SK-N-MC (cell line): ENCODE measurements at regions not wholly inside any gene's neighbourhood (a gene's known extent, or its start where the extent isn't known, plus 50 kb on each side); places are given as distances from the start of the nearest gene placed in this dataset.

Experiments
- DNase-seq: peaks from one replicate; pipeline ENCODE4 v3.0.0-alpha.2; 2011; ENCODE audit warnings: low read depth, low spot score
- H3K27ac ChIP-seq: fragments of 200-600 bp; sonication (generic); 2 replicates; pipeline ENCODE4 v1.5.1; 2016; ENCODE audit warnings: mixed run types
- H3K36me3 ChIP-seq: fragments of 200-600 bp; sonication (generic); 2 replicates; pipeline ENCODE4 v1.6.1; 2017; ENCODE audit warnings: antibody characterized with exemption, low read length, mixed read lengths; ENCODE audit not compliant: insufficient read depth
- H3K4me3 ChIP-seq: fragments of 200-600 bp; sonication (generic); 2 replicates; pipeline ENCODE4 v1.5.1; 2016
- H3K9ac ChIP-seq: fragments of 200-600 bp; sonication (generic); 2 replicates; pipeline ENCODE4 v1.8.0; 2017; ENCODE audit warnings: mixed run types, mixed read lengths; ENCODE audit not compliant: insufficient read length
- H3K9me3 ChIP-seq: fragments of 200-600 bp; sonication (generic); 2 replicates; pipeline ENCODE4 v1.6.1; 2017; ENCODE audit warnings: low read depth, mild to moderate bottlenecking, antibody characterized with exemption, low read length, moderate library complexity, mixed read lengths
- EZH2 ChIP-seq: fragments of 200-600 bp; sonication (generic); IDR thresholded peaks from one replicate; pipeline ENCODE4 v1.6.1; 2017; ENCODE audit warnings: antibody characterized with exemption
- FOXP2 ChIP-seq: optimal IDR thresholded peaks from 2 replicates; pipeline ENCODE3; 2011; ENCODE audit warnings: mild to moderate bottlenecking, moderate library complexity; ENCODE audit not compliant: insufficient read depth; ENCODE audit errors: extremely low read length, control extremely low read depth
- POLR2AphosphoS5 ChIP-seq: IDR thresholded peaks from 2 replicates; pipeline ENCODE4 v1.6.1; 2012; ENCODE audit warnings: mild to moderate bottlenecking, low read depth, low read length, borderline replicate concordance

DNA sequence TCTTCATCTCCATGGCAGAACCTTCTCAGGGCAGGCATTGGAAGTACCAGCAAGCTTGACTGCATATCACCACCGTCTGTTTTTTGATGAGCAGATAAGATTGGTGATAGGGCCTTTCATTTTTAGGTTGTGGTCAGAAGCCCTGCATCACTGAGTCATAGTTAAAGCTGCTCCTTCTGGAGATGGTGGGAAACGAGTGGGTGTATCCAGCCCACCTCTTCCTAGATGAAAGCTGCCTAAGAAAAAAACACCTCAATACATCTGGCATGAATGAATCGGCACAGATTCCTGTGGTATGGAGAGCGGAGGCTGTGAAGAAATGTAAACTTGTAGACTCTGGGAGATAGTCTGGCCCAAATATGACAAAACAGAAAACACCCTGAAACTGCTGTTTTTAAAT is 248.7 kb upstream of the EGLN3 start:
- no peaks in the 10 kb centered on the region for H3K36me3 ChIP-seq
- no peak overlapping the region for H3K9ac ChIP-seq
- TF ChIP-seq POLR2AphosphoS5 = no peak
- TF ChIP-seq FOXP2 = no peak
- no peak for TF ChIP-seq EZH2
- H3K9me3 ChIP-seq = no peaks in the 10 kb centered on the region
- H3K27ac ChIP-seq = no peak overlapping the region
- no peak overlapping the region for H3K4me3 ChIP-seq
- DNase-seq = no peak

DNA sequence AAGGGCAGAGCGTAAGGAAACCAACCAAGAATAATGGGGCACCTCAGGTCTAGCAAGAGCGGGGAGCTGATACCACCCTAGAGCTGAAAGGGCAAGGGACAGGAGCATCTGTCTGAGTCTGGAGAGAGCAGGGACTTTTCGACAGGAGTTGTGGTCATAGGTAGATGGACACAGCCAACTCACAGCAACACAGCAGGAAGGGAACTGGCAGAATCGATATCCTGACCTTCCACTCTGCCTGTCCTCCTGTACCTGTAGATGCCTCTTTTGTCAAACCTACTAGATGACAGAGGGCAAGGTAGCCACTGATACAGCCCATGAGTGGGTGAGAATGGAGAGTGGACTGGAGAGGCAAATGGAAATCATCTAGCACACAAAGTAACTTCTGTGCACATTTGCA is 247.2 kb upstream of the EGLN3 start:
- DNase-seq = no peak
- H3K27ac ChIP-seq = no peak overlapping the region
- no peaks in the 10 kb centered on the region for H3K36me3 ChIP-seq
- TF ChIP-seq POLR2AphosphoS5 (no peak), EZH2 (no peak), FOXP2 (no peak)
- no peak overlapping the region for H3K4me3 ChIP-seq
- no peaks in the 10 kb centered on the region for H3K9me3 ChIP-seq
- no peak overlapping the region for H3K9ac ChIP-seq

DNA sequence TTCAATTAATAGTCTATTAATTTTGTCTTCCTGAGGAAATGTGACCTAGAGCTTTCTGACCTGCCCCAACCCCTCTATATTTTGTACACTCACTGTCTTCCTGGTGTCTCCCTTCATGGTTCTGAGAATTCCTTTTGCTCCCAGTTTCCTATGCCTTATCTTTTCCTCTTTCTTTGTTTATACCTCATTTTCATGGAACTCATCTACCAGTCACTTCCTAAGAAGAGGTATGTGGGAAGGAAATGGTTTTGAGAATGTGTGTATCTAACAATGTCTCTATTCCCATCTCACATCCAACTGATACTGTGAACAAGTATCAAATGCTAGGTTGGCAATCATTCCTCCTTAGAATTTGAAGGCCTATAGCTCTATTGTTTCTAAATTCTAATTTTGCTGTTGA is 245.1 kb upstream of the EGLN3 start:
- Histone ChIP-seq H3K9ac (no peak overlapping the region), H3K27ac (no peak overlapping the region), H3K4me3 (no peak overlapping the region), H3K9me3 (no peaks in the 10 kb centered on the region), H3K36me3 (no peaks in the 10 kb centered on the region)
- DNase-seq = no peak
- TF ChIP-seq POLR2AphosphoS5 (no peak), EZH2 (no peak), FOXP2 (no peak)

DNA sequence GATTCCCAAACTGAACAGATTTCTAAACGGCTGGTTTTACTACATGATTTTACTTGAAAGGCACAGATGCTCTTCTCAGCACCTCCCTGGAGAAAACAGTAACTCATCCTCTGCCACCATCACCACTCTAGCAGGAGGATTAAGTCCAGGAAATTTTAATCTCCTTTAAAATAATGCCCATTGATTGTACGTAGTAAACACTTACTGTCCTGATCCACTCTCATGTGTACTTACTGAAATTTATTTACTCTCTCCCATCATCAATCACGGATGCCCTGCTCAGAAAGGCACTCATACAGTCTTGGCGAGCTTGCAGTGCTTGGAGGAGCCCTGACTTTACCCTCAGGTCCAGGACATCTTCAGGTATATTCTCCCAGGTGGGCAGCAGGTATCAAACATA is 239.8 kb upstream of the EGLN3 start:
- Histone ChIP-seq H3K36me3 (no peaks in the 10 kb centered on the region), H3K27ac (no peak overlapping the region), H3K9me3 (no peaks in the 10 kb centered on the region), H3K4me3 (no peak overlapping the region), H3K9ac (no peak overlapping the region)
- no peak for DNase-seq
- TF ChIP-seq POLR2AphosphoS5 = no peak
- no peak for TF ChIP-seq FOXP2

DNA sequence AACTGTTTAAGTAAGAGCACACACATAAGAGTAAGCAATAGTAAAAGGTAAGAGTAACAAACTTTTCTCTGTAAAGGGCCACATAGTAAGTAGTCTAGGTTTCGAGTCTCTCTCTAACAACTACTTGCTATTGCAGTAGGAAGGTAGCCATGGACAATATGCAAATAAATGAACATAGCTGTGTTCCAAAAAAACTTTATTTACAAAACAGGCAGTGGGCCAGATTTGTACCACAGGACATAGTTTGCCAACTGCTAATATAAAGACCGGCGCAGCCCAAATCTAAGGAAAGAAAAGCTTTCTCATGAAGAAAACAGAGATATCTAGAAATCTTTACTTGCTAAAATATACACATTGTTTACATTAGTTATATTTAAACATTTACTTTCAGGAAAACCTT is 239.0 kb upstream of the EGLN3 start:
- no peak for TF ChIP-seq POLR2AphosphoS5
- no peak for TF ChIP-seq FOXP2
- no peak for TF ChIP-seq EZH2

DNA sequence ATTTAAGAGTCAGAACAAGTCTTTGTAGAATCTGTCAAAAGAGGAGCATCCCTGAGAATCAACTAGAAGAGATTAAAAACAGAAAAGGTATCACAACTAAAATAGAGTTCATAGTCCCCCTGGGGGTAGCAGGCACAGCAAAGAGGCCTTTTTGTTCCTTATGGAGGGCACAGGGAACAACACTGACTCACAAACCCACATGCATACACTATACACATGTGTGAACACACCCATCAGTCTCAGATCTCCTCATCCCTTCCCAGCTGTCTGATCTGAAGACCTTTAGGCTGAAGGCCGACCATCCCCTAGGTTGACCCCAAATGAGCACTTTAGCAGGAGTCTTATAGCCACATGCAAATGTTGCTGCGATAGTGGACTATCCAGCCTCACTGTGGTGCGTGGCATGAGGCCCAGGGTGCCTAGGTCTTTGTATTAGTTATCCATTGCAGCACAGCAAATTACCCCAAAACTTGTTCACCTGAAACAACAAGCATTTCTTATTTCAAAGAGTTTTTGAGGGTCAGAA is 236.7 kb upstream of the EGLN3 start:
- TF ChIP-seq EZH2 (no peak), FOXP2 (no peak), POLR2AphosphoS5 (no peak)
- no peak overlapping the region for H3K4me3 ChIP-seq
- no peak overlapping the region for H3K9ac ChIP-seq
- no peak for DNase-seq
- no peaks in the 10 kb centered on the region for H3K9me3 ChIP-seq
- no peaks in the 10 kb centered on the region for H3K36me3 ChIP-seq
- no peak overlapping the region for H3K27ac ChIP-seq

More for the DNA sequence above, 239.0 kb upstream of the EGLN3 start:
- Histone ChIP-seq H3K27ac (no peak overlapping the region), H3K4me3 (no peak overlapping the region), H3K9me3 (no peaks in the 10 kb centered on the region), H3K36me3 (no peaks in the 10 kb centered on the region), H3K9ac (no peak overlapping the region)
- no peak for DNase-seq

DNA sequence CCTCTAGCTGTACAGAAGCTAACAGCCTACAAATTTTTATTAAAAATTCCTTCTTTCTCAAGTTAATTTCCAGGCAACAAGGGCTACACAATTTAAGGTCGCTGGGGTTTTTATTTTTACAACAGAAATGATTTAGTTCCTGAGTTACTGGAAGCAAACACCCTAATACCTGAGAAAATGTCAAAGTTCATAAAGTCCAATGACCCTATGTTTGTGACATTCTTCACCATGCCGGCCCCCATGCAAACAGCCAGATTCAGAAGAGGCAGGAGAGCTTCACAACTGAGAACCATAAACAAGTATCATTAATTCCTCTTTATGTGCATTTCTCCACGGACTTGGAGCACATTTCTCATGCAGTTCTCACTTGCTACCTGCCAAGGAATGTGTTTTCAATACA is 236.2 kb upstream of the EGLN3 start:
- Histone ChIP-seq H3K9ac (no peak overlapping the region), H3K9me3 (no peaks in the 10 kb centered on the region), H3K4me3 (no peak overlapping the region), H3K36me3 (no peaks in the 10 kb centered on the region), H3K27ac (no peak overlapping the region)
- no peak for DNase-seq
- TF ChIP-seq FOXP2 = no peak
- no peak for TF ChIP-seq EZH2
- no peak for TF ChIP-seq POLR2AphosphoS5

DNA sequence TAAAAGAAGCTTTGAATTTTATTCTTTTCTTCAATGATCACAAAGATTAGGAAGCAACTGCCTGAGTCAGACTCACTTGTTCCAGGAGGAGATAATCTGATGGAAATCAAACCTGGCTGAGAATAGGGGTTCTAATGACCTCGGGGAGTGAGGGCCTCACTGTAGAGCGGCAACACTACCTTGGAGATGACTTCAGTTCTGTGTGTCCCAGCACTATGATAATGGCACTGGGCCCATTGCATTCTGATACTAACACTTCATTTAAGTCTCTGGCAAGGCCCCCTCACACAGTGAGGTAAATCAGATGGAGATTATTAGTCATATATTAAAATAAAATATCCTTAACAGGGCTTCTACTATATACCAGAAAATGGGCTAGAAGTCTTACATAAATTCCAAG is 233.3 kb upstream of the EGLN3 start:
- no peak overlapping the region for H3K9ac ChIP-seq
- no peak overlapping the region for H3K4me3 ChIP-seq
- DNase-seq = no peak
- TF ChIP-seq POLR2AphosphoS5 = no peak
- TF ChIP-seq FOXP2 = no peak
- no peak for TF ChIP-seq EZH2
- H3K9me3 ChIP-seq = no peaks in the 10 kb centered on the region
- no peak overlapping the region for H3K27ac ChIP-seq
- H3K36me3 ChIP-seq = no peaks in the 10 kb centered on the region

DNA sequence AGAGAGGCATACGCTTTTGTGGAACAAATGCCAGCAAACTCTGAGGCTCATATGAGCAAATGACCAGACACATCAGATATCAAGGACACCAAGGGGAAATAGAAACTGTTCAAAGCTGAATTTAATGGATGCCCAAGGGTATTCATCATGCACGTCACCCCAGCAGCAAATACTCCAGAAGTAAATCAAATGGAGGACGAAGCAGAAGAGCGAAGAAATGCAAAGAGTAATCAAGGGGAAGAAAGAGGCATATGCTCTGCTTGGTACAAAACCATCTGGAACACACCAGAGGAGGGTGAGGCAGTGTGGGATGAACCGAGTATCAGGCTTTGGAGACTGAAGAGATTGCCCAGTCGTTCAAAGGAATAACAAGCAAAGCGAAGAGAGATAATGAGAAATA is 232.6 kb upstream of the EGLN3 start:
- TF ChIP-seq POLR2AphosphoS5 (no peak), EZH2 (no peak), FOXP2 (no peak)
- Histone ChIP-seq H3K27ac (no peak overlapping the region), H3K9ac (no peak overlapping the region), H3K4me3 (no peak overlapping the region), H3K36me3 (no peaks in the 10 kb centered on the region), H3K9me3 (no peaks in the 10 kb centered on the region)
- no peak for DNase-seq

DNA sequence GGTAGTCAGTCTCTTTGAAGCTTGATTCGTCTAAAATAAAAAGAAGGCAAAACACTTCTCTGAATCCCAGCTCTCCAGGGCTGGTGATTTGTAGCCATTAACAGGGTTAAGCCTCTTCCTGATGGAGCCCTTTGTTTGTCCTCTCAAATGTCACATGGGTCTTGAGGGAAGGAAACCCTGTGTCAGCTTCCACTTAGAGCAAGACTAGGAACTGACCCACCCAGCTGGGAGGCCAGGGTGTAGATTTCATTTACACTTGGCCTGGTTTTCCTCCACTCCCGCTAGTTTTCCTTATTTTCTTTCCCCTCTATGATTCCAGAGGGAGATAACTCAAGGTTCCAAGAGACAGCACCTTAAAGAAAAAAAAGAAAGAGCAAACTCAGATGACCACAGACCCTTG is 230.5 kb upstream of the EGLN3 start:
- Histone ChIP-seq H3K36me3 (no peaks in the 10 kb centered on the region), H3K27ac (no peak overlapping the region), H3K9me3 (no peaks in the 10 kb centered on the region), H3K9ac (no peak overlapping the region), H3K4me3 (no peak overlapping the region)
- DNase-seq = no peak
- TF ChIP-seq POLR2AphosphoS5 (no peak), EZH2 (no peak), FOXP2 (no peak)
